Transverse colon (tissue), 4 donors: ENCODE measurements at regions not wholly inside any gene's neighbourhood (a gene's known extent, or its start where the extent isn't known, plus 50 kb on each side); places are given as distances from the start of the nearest gene placed in this dataset.

Source experiments
- CTCF ChIP-seq, 5 experiments: fragments of 200-600 bp in 3 of 5; fragments of 450-650 bp in 2 of 5; sonication (generic) in 3 of 5; IDR thresholded peaks; 1 replicate in 2 of 5; 2 replicates in 3 of 5; pipeline ENCODE4 v1.5.1; 2016 to 2017; ENCODE audit warnings: antibody characterized with exemption in 5 of 5, inconsistent platforms in 3 of 5, mild to moderate bottlenecking in 2 of 5, moderate library complexity in 1 of 5
- EP300 ChIP-seq: sonication (generic); formaldehyde crosslinking; IDR thresholded peaks from one replicate; pipeline ENCODE4 v1.6.1; 2017; ENCODE audit warnings: antibody characterized with exemption, low read depth
- POLR2AphosphoS5 ChIP-seq, 3 donors: sonication (generic); formaldehyde crosslinking; IDR thresholded peaks; one replicate each; pipeline ENCODE4 v1.6.1; 2016; ENCODE audit warnings: antibody characterized with exemption in 3 of 3

GRCh38 chr6:7675353-7675945, 50.5 kb upstream of the BMP6 start:
- TF ChIP-seq CTCF (IDR thresholded peaks at IDR 0.05) (no peak), EP300 (no peak), POLR2AphosphoS5 (IDR thresholded peaks at IDR 0.05) (no peak)
